ENCODE measurements at regions not wholly inside any gene's neighbourhood (a gene's known extent, or its start where the extent isn't known, plus 50 kb on each side); places are given as distances from the start of the nearest gene placed in this dataset.

GRCh38 chr5:143986516-143987212, 174.7 kb downstream of the HMHB1 start:
- TF ChIP-seq CTCF (IDR thresholded peaks at IDR 0.05) (no peak), POLR2A (IDR thresholded peaks at IDR 0.05) (no peak)

Measured in testis (tissue), 2 donors.